ENCODE measurements at regions not wholly inside any gene's neighbourhood (a gene's known extent, or its start where the extent isn't known, plus 50 kb on each side); places are given as distances from the start of the nearest gene placed in this dataset.
"Not testable (repeated sequence)": the region's sequence is repeated elsewhere in the genome, so short reads cannot be mapped to it uniquely, and the experiment has no call there.

GRCh38 chr3:110971010-110971601 is 100.5 kb upstream of the NECTIN3 start:
- DNase-seq: no peak

GRCh38 chr3:110973263-110973895 is 98.2 kb upstream of the NECTIN3 start:
- no peak for DNase-seq

GRCh38 chr3:110974902-110975301 is 96.7 kb upstream of the NECTIN3 start:
- no peak for DNase-seq

GRCh38 chr3:110984456-110985250 is 87.0 kb upstream of the NECTIN3 start:
- no peak for DNase-seq

GRCh38 chr3:110989446-110989845 is 82.2 kb upstream of the NECTIN3 start:
- no peak for DNase-seq

GRCh38 chr3:110995461-110996231 is 76.0 kb upstream of the NECTIN3 start:
- no peak for DNase-seq

GRCh38 chr3:110998766-110999165 is 72.8 kb upstream of the NECTIN3 start:
- not testable (repeated sequence) for DNase-seq

- DNase-seq: not testable (repeated sequence)
Measured at GRCh38 chr3:111006485-111006884, 65.1 kb upstream of the NECTIN3 start.

GRCh38 chr3:111012388-111013248 is 59.0 kb upstream of the NECTIN3 start:
- DNase-seq: peak; percentile 3 to 9
